ENCODE measurements at regions not wholly inside any gene's neighbourhood (a gene's known extent, or its start where the extent isn't known, plus 50 kb on each side); places are given as distances from the start of the nearest gene placed in this dataset.

DNA sequence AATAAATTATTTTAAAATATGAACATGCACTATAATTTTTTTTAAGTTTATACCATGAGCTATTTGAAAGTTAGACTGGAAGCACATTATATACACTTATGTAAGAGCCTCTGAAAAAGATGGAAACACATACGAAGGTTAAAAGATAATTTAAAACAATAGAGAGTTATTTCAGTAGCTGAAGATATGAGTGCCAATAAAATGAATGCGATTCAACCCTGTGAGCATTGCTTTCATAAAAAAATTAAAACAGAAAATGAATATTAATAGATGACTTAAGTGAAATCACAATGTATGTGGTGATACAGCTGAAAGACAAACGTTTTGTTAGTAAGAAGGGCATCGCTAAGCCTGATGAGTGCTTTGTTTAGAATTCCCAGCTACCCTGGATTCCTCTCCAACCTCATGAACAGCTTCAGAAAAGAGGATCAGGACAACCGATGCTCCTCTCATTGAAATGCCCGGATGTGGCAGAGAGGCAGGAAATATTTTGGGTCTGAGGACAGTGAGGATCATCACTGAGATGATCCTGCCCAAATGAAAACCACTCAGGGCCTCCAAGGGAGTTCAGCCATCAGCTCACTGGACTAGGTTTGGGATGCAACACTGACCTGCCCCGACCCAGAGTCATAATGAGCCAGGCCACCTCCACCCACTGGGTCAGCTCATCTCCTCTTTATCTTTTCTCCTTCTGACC is 60.2 kb upstream of the TOP3B start:
- no peak for DNase-seq (ENCODE audit: low read depth in 2 of 2, low spot score in 1 of 2)

DNA sequence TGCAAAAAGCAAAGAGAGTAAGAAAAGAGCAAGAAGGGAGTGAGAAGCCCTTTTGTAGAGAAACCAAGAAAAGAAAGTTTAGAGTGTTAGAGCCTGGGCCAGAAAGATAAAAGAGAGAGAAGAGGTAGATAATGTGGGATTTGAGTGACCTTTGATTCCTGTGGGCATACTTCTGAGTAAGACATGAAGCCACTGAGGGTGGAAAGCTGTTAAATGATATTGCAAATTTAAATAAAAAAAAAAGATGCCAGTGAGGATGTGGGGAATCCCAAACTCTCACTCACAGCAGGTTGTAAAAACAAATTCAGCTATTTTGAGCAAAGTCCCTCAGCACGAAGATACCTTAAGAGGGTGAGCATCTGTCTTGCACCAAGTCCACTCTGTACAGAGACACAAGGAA is 59.4 kb upstream of the TOP3B start:
- no peak for DNase-seq (ENCODE audit: low read depth in 2 of 2, low spot score in 1 of 2)

DNA sequence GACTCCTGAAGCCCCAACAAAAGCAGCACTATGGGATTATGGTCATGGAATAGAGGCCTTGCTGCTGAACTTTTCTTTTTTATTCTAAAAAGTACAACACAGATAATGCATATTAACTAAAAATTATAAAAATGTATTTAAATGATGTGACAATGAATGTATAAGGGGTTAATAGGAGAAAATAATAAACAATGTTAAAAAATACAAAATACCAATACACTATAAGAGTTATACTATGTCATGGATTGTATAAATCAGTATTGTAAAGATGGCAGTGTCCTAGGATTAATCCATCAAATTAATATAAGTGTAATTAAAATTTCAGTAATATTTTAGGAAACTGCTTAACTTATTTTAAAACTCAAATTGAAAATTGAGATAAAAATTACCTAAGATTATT is 58.3 kb upstream of the TOP3B start:
- DNase-seq (ENCODE audit: low read depth in 2 of 2, low spot score in 1 of 2): no peak

DNA sequence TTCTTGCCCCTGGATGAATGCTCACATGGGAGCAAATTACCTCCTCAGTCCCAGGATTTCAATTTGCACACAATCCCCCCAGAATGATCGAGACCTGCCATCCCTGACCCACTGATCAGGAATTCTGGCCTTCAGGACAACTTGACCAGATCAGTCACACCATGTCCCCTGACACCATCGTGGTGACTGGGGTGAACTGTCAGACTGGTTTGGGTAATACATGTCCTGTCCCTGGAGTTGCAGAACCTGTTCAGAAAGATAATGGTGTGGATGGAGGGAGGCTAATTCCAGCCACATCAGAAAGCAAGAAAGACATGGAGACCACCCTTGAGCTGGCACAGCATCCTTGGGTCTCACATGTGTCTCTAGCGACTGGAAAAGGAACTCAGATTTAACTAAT is 57.9 kb upstream of the TOP3B start:
- no peak for DNase-seq (ENCODE audit: low read depth in 2 of 2, low spot score in 1 of 2)

DNA sequence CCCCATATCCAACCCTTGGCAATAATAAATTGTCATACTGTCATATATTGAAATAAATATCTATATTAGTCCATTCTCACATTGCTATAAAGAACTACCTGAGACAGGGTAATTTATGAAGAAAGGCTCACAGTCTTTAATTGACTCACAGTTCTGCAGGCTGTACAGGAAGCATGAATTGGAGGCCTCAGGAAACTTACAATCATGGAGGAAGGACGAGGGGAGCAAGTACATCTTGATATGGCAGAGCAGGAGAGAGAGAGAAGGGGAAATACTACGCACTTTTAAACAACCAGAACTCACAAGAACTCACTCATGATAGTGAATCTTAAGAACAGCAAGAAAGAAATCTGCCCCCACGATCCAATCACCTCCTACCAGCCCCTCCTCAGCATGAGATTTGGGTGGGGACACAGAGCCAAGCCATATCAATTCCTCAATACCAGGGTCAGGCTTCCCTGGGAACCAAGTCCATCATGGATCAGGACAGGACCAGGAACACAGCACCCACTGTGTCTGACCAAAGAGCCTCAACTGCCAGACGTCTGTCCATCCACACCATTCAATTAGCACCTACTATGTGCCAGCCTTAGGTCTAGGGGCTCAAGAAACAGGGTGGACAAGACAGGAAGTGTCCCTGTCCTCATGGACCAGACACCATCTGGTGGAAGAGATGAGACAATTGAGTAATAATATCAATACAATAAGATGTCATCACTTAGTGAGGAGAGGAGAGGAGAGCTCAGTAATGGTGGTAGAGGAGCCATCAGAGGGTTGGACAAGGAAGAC is 56.9 kb upstream of the TOP3B start:
- no peak for DNase-seq (ENCODE audit: low read depth in 2 of 2, low spot score in 1 of 2)

DNA sequence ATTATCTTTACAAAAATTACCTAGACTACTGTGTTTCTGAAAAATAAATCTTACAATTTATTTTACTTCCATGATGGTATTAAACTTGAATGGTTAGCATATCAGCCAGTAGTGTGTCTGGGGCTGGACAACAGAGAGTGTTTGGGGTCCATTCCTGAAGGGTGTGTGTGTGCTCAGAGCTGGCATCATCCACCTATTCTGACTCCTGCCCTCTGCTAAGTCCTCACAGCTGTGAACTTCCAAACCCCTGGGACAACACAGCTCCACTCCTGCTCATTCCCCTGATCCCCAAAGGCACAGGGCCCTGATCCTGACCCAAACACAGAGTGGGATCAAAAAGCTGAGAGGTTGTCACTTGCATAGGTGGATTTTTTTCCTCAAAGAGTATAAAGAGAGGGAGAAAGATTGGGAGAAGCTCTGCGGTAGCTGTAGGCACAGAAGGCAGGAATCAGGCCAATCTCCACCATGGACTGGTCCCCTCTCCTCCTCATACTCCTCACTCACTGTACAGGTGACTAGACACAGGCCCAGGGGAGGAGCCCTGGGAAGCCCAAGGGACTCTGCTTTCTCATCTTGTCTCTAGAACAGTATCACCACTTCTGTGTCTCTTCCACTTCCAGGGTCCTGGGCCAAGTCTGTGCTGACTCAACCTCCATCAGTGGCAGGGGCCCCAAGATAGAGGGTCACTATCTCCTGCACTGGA is 55.7 kb upstream of the TOP3B start:
- no peak for DNase-seq (ENCODE audit: low read depth in 2 of 2, low spot score in 1 of 2)

DNA sequence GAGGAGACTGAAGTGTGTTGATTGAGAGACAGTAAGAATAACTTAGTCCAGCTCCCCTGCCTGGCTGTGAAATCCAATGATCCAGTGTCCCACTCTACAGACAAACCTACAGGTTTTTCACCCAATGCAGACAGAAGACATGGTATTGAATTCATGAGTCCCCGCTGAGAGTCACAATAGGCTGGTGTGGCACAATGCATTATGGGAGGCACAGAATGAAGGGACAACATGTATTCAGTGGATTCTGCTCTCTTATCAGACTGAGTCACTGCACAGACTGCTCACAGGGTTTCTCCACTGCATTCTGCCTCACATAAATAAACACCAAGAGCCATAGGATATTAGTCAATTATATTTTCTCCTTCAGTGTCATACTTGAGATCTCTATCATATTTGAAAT is 55.2 kb upstream of the TOP3B start:
- no peak for DNase-seq (ENCODE audit: low read depth in 2 of 2, low spot score in 1 of 2)

DNA sequence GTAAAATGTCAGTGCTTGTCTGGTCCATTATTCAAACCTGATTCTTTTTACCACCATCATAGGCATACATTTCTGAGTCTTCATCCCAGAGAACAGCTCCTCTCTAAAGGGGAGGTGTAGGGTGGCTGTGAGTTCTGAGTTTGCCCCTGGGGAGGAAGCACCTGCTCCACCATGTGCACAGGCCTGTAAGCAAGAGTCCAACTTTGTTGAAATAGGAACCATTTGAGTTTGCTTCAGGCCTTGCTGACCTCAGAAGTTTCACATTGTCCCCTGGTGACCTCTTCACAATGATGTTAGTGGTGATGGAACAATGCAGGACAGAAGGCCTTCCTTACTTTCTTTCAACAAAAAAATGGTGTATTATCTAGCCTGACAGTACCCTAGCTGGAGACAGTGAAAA is 54.6 kb upstream of the TOP3B start:
- no peak for DNase-seq (ENCODE audit: low read depth in 2 of 2, low spot score in 1 of 2)

DNA sequence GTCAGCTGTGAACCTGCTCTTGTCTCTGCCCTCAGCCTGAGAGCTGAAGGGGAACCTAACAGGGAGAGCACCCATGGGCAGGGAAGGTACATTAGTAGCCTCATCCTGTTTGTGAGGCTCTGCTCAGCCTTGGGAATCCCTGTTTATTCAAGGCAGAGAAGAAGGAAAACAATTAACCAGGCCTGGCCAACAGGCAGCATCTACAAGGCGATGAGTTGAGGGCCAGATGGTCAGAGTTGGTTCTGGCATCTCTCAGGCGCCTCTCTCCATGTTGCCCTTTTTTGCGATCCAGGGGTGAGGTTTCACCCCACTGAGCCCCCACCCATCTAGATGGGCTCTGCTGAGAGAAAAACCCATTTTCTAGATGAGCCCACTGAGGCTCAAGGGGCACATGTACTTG is 54.0 kb upstream of the TOP3B start:
- DNase-seq (ENCODE audit: low read depth in 2 of 2, low spot score in 1 of 2): no peak

DNA sequence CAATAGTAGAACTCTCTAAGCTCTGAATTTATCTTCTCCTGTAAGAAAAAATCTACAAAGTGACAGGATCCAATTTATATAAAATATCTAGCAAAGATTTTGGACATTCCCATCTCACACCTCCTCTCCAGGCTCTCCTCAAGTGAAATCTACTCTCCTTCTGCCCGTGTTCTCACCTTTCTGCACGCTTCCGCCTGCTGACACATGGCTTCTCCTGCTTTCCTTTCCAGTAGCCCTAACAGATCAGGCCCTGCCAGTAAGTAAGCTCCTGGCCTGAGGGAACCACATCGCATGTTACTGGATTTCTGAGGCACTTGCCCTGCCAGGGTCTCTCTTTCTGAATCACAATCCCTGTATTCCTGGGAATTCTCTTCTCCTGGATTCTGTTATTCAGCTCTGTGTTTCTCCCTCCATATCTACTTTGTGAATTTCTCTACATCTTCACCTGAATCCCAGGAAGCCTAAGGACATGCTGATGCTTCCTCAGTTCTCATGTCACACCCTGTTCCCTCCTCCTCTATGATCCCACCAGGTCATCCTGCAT is 53.3 kb upstream of the TOP3B start:
- no peak for DNase-seq (ENCODE audit: low read depth in 2 of 2, low spot score in 1 of 2)

DNA sequence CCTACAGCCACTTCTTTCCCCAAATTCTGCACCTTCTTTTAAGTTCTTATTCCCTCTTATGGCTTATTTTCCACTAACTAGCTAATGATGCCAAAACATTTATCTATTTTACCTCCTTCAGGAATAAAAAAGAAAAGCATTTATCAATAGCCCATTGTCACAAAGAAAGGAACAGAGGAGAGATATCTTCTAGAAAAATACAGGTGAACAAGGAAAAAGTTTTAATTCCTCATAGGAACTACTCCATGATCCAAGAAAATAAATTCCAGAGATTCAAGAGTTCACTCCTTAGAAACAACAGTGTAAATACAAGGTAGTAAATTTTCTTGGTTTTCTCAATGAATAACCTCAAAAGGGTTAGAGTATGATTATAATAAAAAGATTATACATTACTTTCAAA is 52.6 kb upstream of the TOP3B start:
- DNase-seq (ENCODE audit: low read depth in 2 of 2, low spot score in 1 of 2): no peak

DNA sequence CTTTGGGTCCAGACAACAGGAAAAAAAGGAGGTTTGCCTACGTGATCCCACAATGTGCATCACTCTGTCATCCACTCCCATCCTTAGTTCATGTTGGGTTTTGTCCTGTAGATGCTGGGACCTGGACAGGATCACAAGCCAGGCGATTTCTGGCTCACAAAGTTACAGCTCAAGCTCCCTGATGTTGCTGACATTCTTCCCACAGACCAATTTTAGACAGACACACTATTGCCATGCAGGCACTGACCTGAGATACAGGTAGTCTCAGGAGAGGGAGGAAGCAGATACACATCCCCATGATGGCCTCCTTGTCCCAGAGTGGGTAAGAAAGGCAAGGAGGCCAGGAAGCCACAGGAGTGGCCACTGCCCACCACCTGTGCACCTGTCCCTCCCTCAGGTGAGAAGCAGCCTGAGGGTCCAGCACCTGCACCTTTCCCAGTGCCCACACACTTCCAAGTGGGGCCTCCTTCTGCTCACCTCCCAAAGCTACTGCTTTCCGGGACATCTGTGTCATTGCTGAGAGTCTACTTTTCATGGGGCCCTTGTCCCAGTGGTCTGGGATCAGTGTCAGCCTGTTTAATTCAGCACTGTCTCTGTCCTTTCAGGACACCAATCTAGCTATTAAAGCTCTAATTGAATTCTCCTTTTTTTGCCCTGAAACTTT is 52.0 kb upstream of the TOP3B start:
- no peak for DNase-seq (ENCODE audit: low read depth in 2 of 2, low spot score in 1 of 2)

DNA sequence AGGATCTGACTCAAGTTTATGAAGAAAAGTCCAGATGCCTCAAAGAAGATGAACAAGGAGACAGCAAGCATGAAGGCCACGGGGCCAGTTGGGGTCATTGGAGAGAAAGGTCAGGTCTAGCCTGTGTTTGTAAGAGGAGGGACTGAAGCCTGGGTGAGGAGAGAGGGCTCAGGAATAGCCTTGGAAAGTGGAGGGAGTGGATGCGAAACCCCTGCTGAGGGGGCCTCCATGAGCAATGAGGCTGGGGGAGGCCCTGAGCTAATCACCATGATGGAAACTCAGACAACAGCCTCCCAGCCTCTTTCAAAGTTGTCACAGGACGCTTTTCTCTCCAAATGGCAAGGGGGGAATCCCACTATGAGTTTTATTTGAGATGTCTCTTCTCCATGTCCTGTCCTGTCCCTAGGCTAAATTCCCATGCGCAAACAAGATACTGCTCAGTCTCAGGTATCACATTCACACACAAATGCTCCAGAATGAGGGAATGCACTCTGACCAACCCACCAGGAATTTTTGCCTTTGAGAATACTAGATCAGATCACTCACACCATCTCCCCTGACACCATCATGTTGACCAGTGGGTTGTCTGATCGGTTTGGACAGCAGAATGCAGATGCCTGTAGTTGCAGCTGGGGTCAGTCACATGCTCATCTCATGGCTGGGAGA is 51.3 kb upstream of the TOP3B start:
- DNase-seq (ENCODE audit: low read depth in 2 of 2, low spot score in 1 of 2): no peak

DNA sequence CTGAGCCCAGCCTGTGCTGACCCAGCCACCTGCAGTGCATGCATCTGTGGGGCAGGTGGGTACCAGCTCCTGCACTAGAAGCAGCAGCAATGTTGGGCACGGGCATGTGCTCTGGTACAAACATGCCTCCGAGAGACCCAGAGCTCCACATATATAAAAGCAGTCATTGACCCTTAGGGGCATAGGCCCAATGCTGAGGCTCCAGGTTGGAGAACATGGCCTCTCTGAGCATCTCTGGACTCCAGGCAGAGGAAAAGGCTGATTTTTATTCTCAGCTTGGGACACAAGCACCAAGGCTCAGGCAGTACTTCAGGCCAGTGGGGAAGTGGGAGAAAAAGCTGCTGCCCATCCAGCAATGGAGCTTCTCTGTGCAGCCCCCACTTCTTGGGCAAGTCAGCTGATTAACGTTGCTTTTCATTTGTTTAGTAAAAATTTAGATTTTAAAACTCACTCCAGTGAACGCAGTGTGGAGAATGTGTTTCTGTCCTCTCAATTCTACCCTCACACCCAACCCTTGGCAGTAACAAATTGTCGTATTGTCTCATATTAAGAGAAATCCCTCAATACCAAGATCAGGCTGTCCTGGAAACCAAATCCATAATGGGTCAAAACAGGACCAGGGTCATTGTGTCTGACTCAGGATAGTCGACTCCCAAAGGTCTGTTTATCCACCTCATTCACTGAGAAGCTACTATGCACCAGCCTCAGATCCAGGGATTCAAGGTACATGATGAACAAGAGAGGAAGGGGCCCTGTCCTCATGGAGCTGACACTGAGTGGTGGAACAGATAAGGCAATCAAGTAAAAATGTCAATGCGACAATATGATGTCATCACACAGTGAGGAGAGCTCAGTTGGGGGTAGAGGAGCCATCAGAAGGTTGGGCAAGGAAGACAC is 50.6 kb upstream of the TOP3B start:
- DNase-seq (ENCODE audit: low read depth in 2 of 2, low spot score in 1 of 2): no peak

DNA sequence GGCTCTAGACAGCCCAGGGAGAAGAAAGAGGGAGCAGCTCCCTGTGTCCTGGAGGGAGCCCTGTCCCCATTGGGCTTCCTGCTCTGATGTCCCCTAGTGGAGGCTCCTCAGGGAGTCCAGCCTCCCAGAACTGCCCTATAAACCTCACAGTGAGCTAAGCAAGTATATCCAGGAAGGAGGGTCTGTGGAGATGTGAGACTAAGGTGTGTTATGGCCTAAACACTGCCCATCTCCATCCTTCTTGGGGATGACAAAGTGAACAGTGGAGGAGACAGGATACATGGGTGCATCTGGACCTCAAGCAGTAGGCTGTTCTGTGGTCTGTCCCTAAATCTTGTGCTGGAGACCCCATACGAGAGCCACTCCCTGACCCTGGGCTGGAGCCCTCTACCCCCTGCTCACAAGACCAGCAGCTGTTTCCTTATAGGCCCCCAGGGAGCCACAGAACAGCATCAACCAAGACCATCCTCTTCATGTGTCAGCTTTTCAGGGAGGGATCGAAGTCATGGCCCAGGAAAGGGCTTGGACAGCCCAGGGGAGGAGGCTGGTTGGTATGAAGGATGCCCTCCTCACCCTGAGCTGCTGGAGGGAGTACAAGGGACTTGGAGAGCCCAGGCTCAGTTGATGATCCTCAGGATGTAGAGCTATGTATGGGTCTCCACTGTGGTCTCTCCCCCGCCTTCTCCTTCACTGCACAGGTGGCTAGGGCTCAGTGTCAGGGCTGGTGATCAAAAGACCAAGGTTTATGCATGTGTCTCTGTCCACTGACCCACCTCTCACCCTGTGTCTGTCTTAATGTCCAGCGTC is 49.7 kb upstream of the TOP3B start:
- DNase-seq (ENCODE audit: low read depth in 2 of 2, low spot score in 1 of 2): no peak

Data from stimulated activated CD8-positive, alpha-beta memory T cell treated with anti-CD3 and anti-CD28 coated beads, Interleukin-4, amount 100 ng/mL, for 1 hour (primary cell).